GM12873 (cell line): ENCODE measurements at regions not wholly inside any gene's neighbourhood (a gene's known extent, or its start where the extent isn't known, plus 50 kb on each side); places are given as distances from the start of the nearest gene placed in this dataset.

Experiments
- CTCF ChIP-seq: IDR thresholded peaks from 2 replicates; pipeline ENCODE4 v1.5.1; 2012; ENCODE audit warnings: low read depth, mild to moderate bottlenecking, moderate library complexity, low read length, control low read depth; ENCODE audit not compliant: insufficient read depth; ENCODE audit errors: missing control alignments

GRCh38 chr14:51428981-51429380 is 188.9 kb downstream of the TMX1 start:
- no peak for TF ChIP-seq CTCF

DNA sequence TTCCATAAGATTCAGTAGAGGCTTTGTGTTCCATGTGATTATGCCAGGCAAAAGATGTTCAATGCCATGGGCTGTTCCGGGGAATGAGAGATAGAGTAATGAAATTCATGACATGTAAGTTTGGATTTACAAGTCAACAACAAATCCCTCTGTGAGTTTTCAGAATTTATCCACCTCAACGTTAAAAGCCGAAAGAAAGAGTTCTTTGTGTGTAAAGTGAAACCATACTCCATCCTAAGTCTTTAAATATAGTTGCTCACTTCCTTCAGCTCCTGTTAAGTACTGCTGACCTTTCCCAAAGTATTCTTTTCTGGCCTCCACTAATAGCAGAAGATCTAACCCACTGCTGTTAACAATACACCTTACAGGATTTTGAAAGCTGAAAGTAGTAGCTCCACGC is 190.0 kb downstream of the TMX1 start:
- TF ChIP-seq CTCF = no peak

DNA sequence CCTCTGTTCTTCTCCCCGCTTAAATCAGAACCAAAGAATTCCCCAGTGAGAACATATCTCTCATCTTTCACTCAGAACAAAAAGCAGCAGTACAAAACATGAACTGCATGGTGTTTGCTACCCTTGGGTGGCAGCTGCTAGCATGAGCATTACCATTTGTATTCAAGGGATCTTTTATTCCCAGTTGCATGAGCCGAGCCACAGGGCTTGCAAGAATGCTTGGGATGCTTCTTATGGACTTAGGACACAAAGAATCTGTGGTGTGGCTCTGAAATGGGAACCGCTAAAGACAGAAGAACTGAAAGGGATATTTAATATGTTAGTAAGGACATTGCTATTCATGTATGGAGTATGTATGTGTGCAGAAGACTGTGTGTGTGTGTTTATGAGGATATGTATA is 190.6 kb downstream of the TMX1 start:
- TF ChIP-seq CTCF = no peak

GRCh38 chr14:51431033-51431709 is 191.1 kb downstream of the TMX1 start:
- TF ChIP-seq CTCF = no peak

DNA sequence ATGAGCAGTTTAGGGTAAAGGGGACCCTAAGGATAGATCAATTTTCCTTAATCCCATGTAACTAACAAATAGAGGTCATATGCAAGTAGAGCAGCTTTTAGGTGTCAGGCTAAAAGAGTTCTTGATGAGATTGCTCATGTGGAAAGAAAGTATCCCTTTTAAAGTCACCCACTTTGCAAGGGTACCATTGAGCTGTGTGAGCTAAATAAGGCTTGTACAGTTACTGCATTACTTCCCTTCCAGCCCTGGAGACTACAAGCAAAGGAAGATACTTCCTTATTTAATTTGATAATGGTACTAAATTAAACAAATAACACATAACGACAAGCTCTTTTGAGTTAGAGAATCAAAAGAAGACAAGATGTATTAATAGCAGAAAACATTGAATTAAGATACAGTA is 191.7 kb downstream of the TMX1 start:
- no peak for TF ChIP-seq CTCF

DNA sequence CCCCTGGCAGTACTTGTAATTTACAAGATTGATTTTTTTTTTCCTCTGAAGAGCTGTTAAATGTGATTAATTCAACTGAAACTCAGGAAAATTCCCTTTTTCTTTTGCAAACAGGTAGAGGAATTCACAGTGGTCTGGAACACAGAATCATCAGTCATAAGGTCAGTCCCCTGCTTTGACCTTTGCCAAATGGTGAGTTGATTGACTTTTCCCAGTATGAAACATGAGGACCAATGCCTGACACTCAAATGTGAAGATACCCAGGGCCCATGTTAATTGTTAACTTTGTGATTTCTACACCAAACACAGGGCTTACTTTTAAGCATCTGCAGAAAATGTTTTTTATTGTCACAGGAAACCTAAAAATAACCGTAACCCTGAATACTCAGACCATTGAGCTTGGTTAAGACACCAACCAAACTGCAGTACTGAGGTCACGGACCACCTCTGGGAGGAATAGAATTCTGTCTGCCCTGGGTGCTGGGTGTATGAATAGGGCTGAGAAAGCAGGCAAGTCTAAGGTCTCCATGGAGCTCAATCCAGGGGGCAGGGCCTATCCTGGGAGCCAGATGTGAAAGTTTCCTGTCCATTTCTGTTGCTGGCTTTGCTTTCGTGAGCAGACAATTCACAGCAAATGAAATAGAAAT is 192.4 kb downstream of the TMX1 start:
- no peak for TF ChIP-seq CTCF

GRCh38 chr14:51436630-51437029 is 196.6 kb downstream of the TMX1 start:
- no peak for TF ChIP-seq CTCF
